SK-N-MC (cell line): ENCODE measurements at regions not wholly inside any gene's neighbourhood (a gene's known extent, or its start where the extent isn't known, plus 50 kb on each side); places are given as distances from the start of the nearest gene placed in this dataset.

Experiments used
- EZH2 ChIP-seq: fragments of 200-600 bp; sonication (generic); IDR thresholded peaks from one replicate; pipeline ENCODE4 v1.6.1; 2017; ENCODE audit warnings: antibody characterized with exemption
- FOXP2 ChIP-seq: optimal IDR thresholded peaks from 2 replicates; pipeline ENCODE3; 2011; ENCODE audit warnings: mild to moderate bottlenecking, moderate library complexity; ENCODE audit not compliant: insufficient read depth; ENCODE audit errors: extremely low read length, control extremely low read depth
- POLR2AphosphoS5 ChIP-seq: IDR thresholded peaks from 2 replicates; pipeline ENCODE4 v1.6.1; 2012; ENCODE audit warnings: mild to moderate bottlenecking, low read depth, low read length, borderline replicate concordance

DNA sequence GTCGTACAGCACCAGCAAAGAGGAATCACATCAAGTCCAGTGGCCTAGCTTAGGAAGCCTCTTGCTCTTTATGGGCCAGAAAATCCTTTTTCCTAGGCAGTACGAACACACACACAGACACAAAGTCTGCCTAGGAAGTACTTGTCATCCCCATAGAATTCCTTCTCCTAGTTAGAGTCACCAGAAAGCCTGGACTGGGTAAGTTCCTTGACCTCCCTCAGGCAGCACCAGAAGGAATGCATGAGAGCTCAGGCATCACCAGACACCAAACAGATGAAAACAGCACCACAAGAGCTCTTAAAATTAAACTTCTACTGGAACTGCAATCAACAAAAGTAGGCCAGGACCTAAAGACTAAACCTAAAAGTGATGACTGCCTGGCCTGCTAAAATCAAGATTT lies 192.9 kb upstream of the CCDC54 start:
- no peak for TF ChIP-seq EZH2
- no peak for TF ChIP-seq POLR2AphosphoS5
- TF ChIP-seq FOXP2: no peak
